Lower lobe of right lung (tissue), 2 donors: ENCODE measurements at regions not wholly inside any gene's neighbourhood (a gene's known extent, or its start where the extent isn't known, plus 50 kb on each side); places are given as distances from the start of the nearest gene placed in this dataset.

Experiments used
- ATAC-seq, 2 donors: fragments of 200-7000 bp; cut with Tn5 transposase; one replicate each; pipeline ENCODE4 v1.9.1; 2020 to 2022; ENCODE audit warnings: mild to moderate bottlenecking in 2 of 2, moderate library complexity in 2 of 2
- DNase-seq: peaks from one replicate; pipeline ENCODE4 v3.0.0-alpha.2; 2020
- H3K27ac ChIP-seq: fragments of 200-600 bp; one replicate; pipeline ENCODE4 v1.8.0; 2022
- H3K27me3 ChIP-seq: fragments of 200-600 bp; one replicate; pipeline ENCODE4 v1.8.0; 2022; ENCODE audit warnings: low read depth
- H3K36me3 ChIP-seq: fragments of 200-600 bp; one replicate; pipeline ENCODE4 v1.8.0; 2022; ENCODE audit warnings: mild to moderate bottlenecking
- H3K4me1 ChIP-seq: fragments of 200-600 bp; one replicate; pipeline ENCODE4 v1.8.0; 2022
- H3K4me3 ChIP-seq: fragments of 200-600 bp; one replicate; pipeline ENCODE4 v1.8.0; 2022; ENCODE audit warnings: mild to moderate bottlenecking
- H3K9me3 ChIP-seq: fragments of 200-600 bp; one replicate; pipeline ENCODE4 v1.8.0; 2022
- CTCF ChIP-seq: fragments of 200-600 bp; IDR thresholded peaks from one replicate; pipeline ENCODE4 v1.8.0; 2022; ENCODE audit warnings: antibody characterized with exemption, mild to moderate bottlenecking
- intact Hi-C: fragments of 100-400 bp; cut with DNase I; formaldehyde crosslinking; loops from one replicate; pipeline ENCODE4 v1.11.0; 2022
- donor health status: DM: no; HTN: yes; CAD: no; lungs with severe emphysema.

GRCh38 chr5:39588179-39588578, 163.4 kb upstream of the DAB2 start:
- Histone ChIP-seq H3K36me3 (no peaks in the 10 kb centered on the region), H3K9me3 (no peaks in the 10 kb centered on the region)

GRCh38 chr5:39587675-39588074, 162.9 kb upstream of the DAB2 start:
- no peak for TF ChIP-seq CTCF
- intact Hi-C loops = no loop called here
- no peak for DNase-seq
- H3K4me3 ChIP-seq = no peak overlapping the region
- H3K4me1 ChIP-seq = no peaks in the 10 kb centered on the region
- H3K36me3 ChIP-seq = no peaks in the 10 kb centered on the region
- ATAC-seq = no peak
- H3K27ac ChIP-seq = no peak overlapping the region
- H3K27me3 ChIP-seq = no peaks in the 10 kb centered on the region
- H3K9me3 ChIP-seq = no peaks in the 10 kb centered on the region

More at GRCh38 chr5:39588179-39588578, 163.4 kb upstream of the DAB2 start:
- no peak for TF ChIP-seq CTCF
- intact Hi-C loops = no loop called here
- ATAC-seq = no peak
- no peaks in the 10 kb centered on the region for H3K27me3 ChIP-seq
- H3K4me1 ChIP-seq = no peaks in the 10 kb centered on the region
- no peak overlapping the region for H3K4me3 ChIP-seq
- DNase-seq = no peak
- H3K27ac ChIP-seq = no peak overlapping the region

- no peak for TF ChIP-seq CTCF
Observed at GRCh38 chr5:39586185-39586584, 161.4 kb upstream of the DAB2 start.

GRCh38 chr5:39584927-39585326, 160.1 kb upstream of the DAB2 start:
- no peak for TF ChIP-seq CTCF
- peaks cover 4% of the 10 kb centered on the region for H3K4me1 ChIP-seq
- no peaks in the 10 kb centered on the region for H3K36me3 ChIP-seq
- no peak for ATAC-seq
- H3K27me3 ChIP-seq = no peaks in the 10 kb centered on the region
- no peak overlapping the region for H3K27ac ChIP-seq
- H3K4me3 ChIP-seq = no peak overlapping the region
- DNase-seq = no peak
- intact Hi-C loops = no loop called here
- no peaks in the 10 kb centered on the region for H3K9me3 ChIP-seq

More at GRCh38 chr5:39586185-39586584, 161.4 kb upstream of the DAB2 start:
- H3K9me3 ChIP-seq = no peaks in the 10 kb centered on the region
- ATAC-seq (no peak), DNase-seq (no peak)
- H3K4me1 ChIP-seq = no peaks in the 10 kb centered on the region
- H3K4me3 ChIP-seq = no peak overlapping the region
- no peak overlapping the region for H3K27ac ChIP-seq
- no peaks in the 10 kb centered on the region for H3K27me3 ChIP-seq
- H3K36me3 ChIP-seq = no peaks in the 10 kb centered on the region
- intact Hi-C loops = no loop called here

- Histone ChIP-seq H3K36me3 (no peaks in the 10 kb centered on the region), H3K4me1 (peaks cover 4% of the 10 kb centered on the region), H3K27ac (no peak overlapping the region), H3K4me3 (no peak overlapping the region), H3K9me3 (no peaks in the 10 kb centered on the region), H3K27me3 (no peaks in the 10 kb centered on the region)
- intact Hi-C loops = no loop called here
- no peak for ATAC-seq
- DNase-seq = no peak
- TF ChIP-seq CTCF = no peak
Observed at GRCh38 chr5:39580702-39581453, 156.1 kb upstream of the DAB2 start.
